ENCODE measurements at regions not wholly inside any gene's neighbourhood (a gene's known extent, or its start where the extent isn't known, plus 50 kb on each side); places are given as distances from the start of the nearest gene placed in this dataset.
"Not testable (repeated sequence)": the region's sequence is repeated elsewhere in the genome, so short reads cannot be mapped to it uniquely, and the experiment has no call there.

GRCh38 chr11:3437441-3437840, 58.5 kb upstream of the ZNF195 start:
- H4K5ac ChIP-seq (ENCODE audit: insufficient read length, low read depth, low read length); H3K56ac ChIP-seq (replicated peaks; ENCODE audit: insufficient read length, low read depth, low read length); H2BK15ac ChIP-seq (ENCODE audit: low read length); H4K91ac ChIP-seq (replicated peaks; ENCODE audit: insufficient read length, low read length); H3K9me3 ChIP-seq (ENCODE audit: insufficient read depth in 2 of 2, low read depth in 1 of 2, low read length in 1 of 2); H3K4me3 ChIP-seq (ENCODE audit: extremely low read depth in 1 of 4, insufficient read depth in 2 of 4, low read depth in 3 of 4, low read length in 4 of 4); POLR2A ChIA-PET (ENCODE audit: partially characterized antibody); H3K4me1 ChIP-seq (replicated peaks in 1 of 4; ENCODE audit: control insufficient read depth in 3 of 4, insufficient read depth in 4 of 4, low read length in 3 of 4); H3K27me3 ChIP-seq (replicated peaks in 1 of 4; ENCODE audit: control insufficient read depth in 3 of 4, extremely low read depth in 1 of 4, insufficient read depth in 3 of 4, low read length in 3 of 4); FAIRE-seq; H3K23me2 ChIP-seq (ENCODE audit: low read depth, low read length); H3K79me2 ChIP-seq (ENCODE audit: control insufficient read depth in 1 of 2, insufficient read depth in 2 of 2, low read length in 2 of 2); H3K36me3 ChIP-seq (ENCODE audit: control insufficient read depth in 2 of 4, insufficient read depth in 4 of 4, low read length in 3 of 4); H3K79me1 ChIP-seq (ENCODE audit: low read depth, low read length); H2AFZ ChIP-seq (ENCODE audit: low read length); H2BK5ac ChIP-seq (ENCODE audit: low read depth, low read length); DNase-seq (ENCODE audit: low read depth in 1 of 2, low spot score in 2 of 2); H3K4me2 ChIP-seq (ENCODE audit: insufficient read depth in 1 of 2, low read depth in 2 of 2, low read length in 2 of 2); H3K23ac ChIP-seq (ENCODE audit: insufficient read length); H3K9ac ChIP-seq (replicated peaks in 1 of 4; ENCODE audit: extremely low read depth in 1 of 4, low read depth in 3 of 4, low read length in 3 of 4); H4K8ac ChIP-seq (ENCODE audit: extremely low read depth, insufficient read depth, low read length); H3K27ac ChIP-seq (ENCODE audit: low read depth, low read length); H3K14ac ChIP-seq (ENCODE audit: insufficient read length); H3K18ac ChIP-seq (ENCODE audit: extremely low read depth, low read length); H3K4ac ChIP-seq (replicated peaks; ENCODE audit: insufficient read length, low read depth, low read length); H2BK20ac ChIP-seq (ENCODE audit: low read length); H2BK120ac ChIP-seq (replicated peaks; ENCODE audit: low read depth, low read length); H4K20me1 ChIP-seq (replicated peaks in 1 of 2; ENCODE audit: control insufficient read depth in 1 of 2, insufficient read depth in 2 of 2, low read length in 2 of 2); H2AK5ac ChIP-seq (ENCODE audit: low read depth, low read length); H2BK12ac ChIP-seq (ENCODE audit: low read depth, low read length); CTCF ChIA-PET (ENCODE audit: partially characterized antibody): not testable (repeated sequence)
- TF ChIP-seq MAFK (IDR thresholded peaks at IDR 0.05; ENCODE audit: low read depth, low read length), result peak; percentile 57; the same call in 1 of the 2 replicates
- WGBS, 2 experiments (ENCODE audit: extremely low coverage in 1 of 2, insufficient coverage in 1 of 2, insufficient read length in 1 of 2, insufficient replicate concordance in 2 of 2, low coverage in 1 of 2, low lambda C conversion rate in 2 of 2, missing lambda C conversion rate in 1 of 2), result 91% methylated on average over 14 of the region's 14 CpGs; no CpG with 5 or more reads in 1 of the 2 experiments

Measured in H1 (cell line).